BE2C (cell line): ENCODE measurements at regions not wholly inside any gene's neighbourhood (a gene's known extent, or its start where the extent isn't known, plus 50 kb on each side); places are given as distances from the start of the nearest gene placed in this dataset.

Experiments
- DNase-seq: peaks from one replicate; pipeline ENCODE4 v3.0.0-alpha.2; 2020
- H3K27me3 ChIP-seq: fragments of 250-450 bp; sonication (Bioruptor Pico); 2 replicates; pipeline ENCODE4 v1.5.1; 2020; ENCODE audit warnings: mild to moderate bottlenecking
- H3K36me3 ChIP-seq: fragments of 250-450 bp; sonication (Bioruptor Pico); 2 replicates; pipeline ENCODE4 v1.5.1; 2020; ENCODE audit warnings: mild to moderate bottlenecking
- H3K4me1 ChIP-seq: fragments of 250-450 bp; sonication (Bioruptor Pico); 2 replicates; pipeline ENCODE4 v1.5.1; 2020
- H3K4me3 ChIP-seq: 2 replicates; pipeline ENCODE4 v1.5.1; 2011; ENCODE audit warnings: low read depth, low read length
- H3K9me3 ChIP-seq: fragments of 250-450 bp; sonication (Bioruptor Pico); 2 replicates; pipeline ENCODE4 v1.5.1; 2020
- TF ChIP-seq, protein P1 (sequence below): IDR thresholded peaks from 2 replicates; pipeline ENCODE4 v1.5.1; 2012; ENCODE audit warnings: mild to moderate bottlenecking, low read depth, low read length

GRCh38 chr6:51468704-51469103, 618.7 kb downstream of the PKHD1 start:
- DNase-seq = no peak
- H3K36me3 ChIP-seq = no peaks in the 10 kb centered on the region
- H3K9me3 ChIP-seq = no peaks in the 10 kb centered on the region
- TF ChIP-seq, protein P1, sequence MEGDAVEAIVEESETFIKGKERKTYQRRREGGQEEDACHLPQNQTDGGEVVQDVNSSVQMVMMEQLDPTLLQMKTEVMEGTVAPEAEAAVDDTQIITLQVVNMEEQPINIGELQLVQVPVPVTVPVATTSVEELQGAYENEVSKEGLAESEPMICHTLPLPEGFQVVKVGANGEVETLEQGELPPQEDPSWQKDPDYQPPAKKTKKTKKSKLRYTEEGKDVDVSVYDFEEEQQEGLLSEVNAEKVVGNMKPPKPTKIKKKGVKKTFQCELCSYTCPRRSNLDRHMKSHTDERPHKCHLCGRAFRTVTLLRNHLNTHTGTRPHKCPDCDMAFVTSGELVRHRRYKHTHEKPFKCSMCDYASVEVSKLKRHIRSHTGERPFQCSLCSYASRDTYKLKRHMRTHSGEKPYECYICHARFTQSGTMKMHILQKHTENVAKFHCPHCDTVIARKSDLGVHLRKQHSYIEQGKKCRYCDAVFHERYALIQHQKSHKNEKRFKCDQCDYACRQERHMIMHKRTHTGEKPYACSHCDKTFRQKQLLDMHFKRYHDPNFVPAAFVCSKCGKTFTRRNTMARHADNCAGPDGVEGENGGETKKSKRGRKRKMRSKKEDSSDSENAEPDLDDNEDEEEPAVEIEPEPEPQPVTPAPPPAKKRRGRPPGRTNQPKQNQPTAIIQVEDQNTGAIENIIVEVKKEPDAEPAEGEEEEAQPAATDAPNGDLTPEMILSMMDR = no peak
- H3K4me3 ChIP-seq = no peak overlapping the region
- H3K4me1 ChIP-seq = peaks cover 13% of the 10 kb centered on the region
- no peaks in the 10 kb centered on the region for H3K27me3 ChIP-seq

DNA sequence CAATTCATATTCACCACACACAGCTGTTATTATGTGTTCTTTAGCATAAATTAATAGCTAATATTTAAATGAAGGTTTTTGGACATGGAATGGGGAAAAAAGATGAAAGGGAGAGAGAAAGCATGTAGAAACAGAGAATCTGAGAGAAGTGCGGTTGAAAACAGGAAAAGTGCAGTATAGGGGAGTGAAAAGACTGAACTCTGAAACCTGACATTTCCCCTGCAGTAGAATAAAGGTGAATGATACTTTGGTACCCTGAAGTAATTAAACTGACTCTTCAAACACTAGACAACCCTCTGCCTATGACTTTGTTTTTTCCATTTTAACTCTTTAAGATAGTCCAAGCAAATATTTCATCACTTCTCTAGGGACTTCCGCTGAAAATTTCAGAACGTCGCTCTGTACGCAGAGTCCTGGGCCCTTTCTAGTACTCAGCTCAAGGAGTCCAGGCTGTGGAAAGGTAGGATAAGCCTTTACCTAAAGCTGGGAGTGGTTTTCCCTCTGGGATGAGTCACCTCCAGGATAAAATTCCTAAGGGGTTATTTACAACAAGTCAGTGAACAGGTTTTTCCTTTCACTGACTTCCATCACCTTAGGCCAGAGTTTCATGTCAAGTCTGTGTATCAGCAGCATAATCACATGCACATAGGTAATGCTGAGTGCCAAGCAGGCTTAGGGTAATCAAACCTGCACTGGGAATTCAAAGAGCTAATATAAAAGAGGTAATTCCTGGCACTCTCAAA, 614.5 kb downstream of the PKHD1 start:
- TF ChIP-seq, protein P1 = no peak
- H3K4me1 ChIP-seq = no peaks in the 10 kb centered on the region
- no peaks in the 10 kb centered on the region for H3K27me3 ChIP-seq
- no peaks in the 10 kb centered on the region for H3K9me3 ChIP-seq
- H3K4me3 ChIP-seq = no peak overlapping the region
- H3K36me3 ChIP-seq = no peaks in the 10 kb centered on the region
- no peak for DNase-seq

GRCh38 chr6:51474022-51474975, 613.1 kb downstream of the PKHD1 start:
- TF ChIP-seq, protein P1 = no peak
- DNase-seq = no peak
- no peaks in the 10 kb centered on the region for H3K36me3 ChIP-seq
- no peaks in the 10 kb centered on the region for H3K9me3 ChIP-seq
- no peak overlapping the region for H3K4me3 ChIP-seq
- no peaks in the 10 kb centered on the region for H3K27me3 ChIP-seq
- H3K4me1 ChIP-seq = no peaks in the 10 kb centered on the region

GRCh38 chr6:51477711-51478311, 609.6 kb downstream of the PKHD1 start:
- no peak overlapping the region for H3K4me3 ChIP-seq
- no peaks in the 10 kb centered on the region for H3K27me3 ChIP-seq
- no peak for DNase-seq
- H3K9me3 ChIP-seq = no peaks in the 10 kb centered on the region
- TF ChIP-seq, protein P1 = no peak
- no peaks in the 10 kb centered on the region for H3K36me3 ChIP-seq
- no peaks in the 10 kb centered on the region for H3K4me1 ChIP-seq

DNA sequence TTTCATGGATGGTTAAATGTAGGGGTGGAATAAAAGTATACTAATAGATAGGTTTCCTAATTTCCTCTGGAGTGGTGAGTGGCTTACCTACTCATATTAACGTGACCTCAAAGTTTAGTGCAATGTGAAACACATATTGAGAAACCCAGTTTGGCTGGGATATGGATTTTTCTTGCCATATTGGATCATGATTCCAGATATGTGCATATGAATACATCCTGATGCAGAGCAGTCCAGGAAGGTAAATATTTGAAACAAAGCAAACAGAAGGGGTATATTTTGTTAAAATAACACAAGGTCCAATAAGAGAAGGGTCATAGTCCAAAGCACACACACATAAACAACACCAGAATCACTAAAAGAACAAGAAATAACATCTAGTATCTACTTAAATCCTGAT, 608.1 kb downstream of the PKHD1 start:
- no peaks in the 10 kb centered on the region for H3K27me3 ChIP-seq
- H3K4me3 ChIP-seq = no peak overlapping the region
- no peaks in the 10 kb centered on the region for H3K9me3 ChIP-seq
- TF ChIP-seq, protein P1 = no peak
- H3K36me3 ChIP-seq = no peaks in the 10 kb centered on the region
- no peaks in the 10 kb centered on the region for H3K4me1 ChIP-seq
- DNase-seq = no peak
